HCT116 (cell line): ENCODE measurements at regions not wholly inside any gene's neighbourhood (a gene's known extent, or its start where the extent isn't known, plus 50 kb on each side); places are given as distances from the start of the nearest gene placed in this dataset.

ENCODE experiments used
- ATAC-seq: fragments of 200-7000 bp; cut with Tn5 transposase; 2 replicates; pipeline ENCODE4 v1.9.1; 2020; ENCODE audit warnings: mild to moderate bottlenecking, moderate library complexity
- BruUV-seq: library from RNA; stranded (reverse); fragments of 400-500 nt; replicated peaks from 2 replicates; lab custom pipeline; 2021; lab: Mats Ljungman, UMichigan
- CTCF ChIA-PET: fragments of 300-600 bp; sonication (Branson Sonifier 250); formaldehyde crosslinking; loops from one replicate; lab custom pipeline; 2021; ENCODE audit warnings: antibody characterized with exemption; lab: Charles Lee
- POLR2A ChIA-PET: fragments of 300-600, 350-600 bp; sonication (Branson Sonifier 250); formaldehyde crosslinking; loops from one replicate; lab custom pipeline; 2021; ENCODE audit warnings: antibody characterized with exemption; lab: Charles Lee
- RAD21 ChIA-PET, 2 experiments: fragments of 300-600 bp; sonication (Branson Sonifier 250); formaldehyde crosslinking; loops; one replicate each; lab custom pipeline; 2023; ENCODE audit warnings: low total read pairs in 2 of 2; ENCODE audit not compliant: uncharacterized antibody in 2 of 2, unreplicated experiment in 2 of 2, low non-redundant PET in 1 of 2; lab: Charles Lee
- DNase-seq: peaks from one replicate; pipeline ENCODE4 v3.0.0-alpha.2; 2010; ENCODE audit warnings: low read depth, low spot score
- H2AFZ ChIP-seq: fragments of 200-600 bp; shearing (Covaris generic), sonication (generic); 2 replicates; pipeline ENCODE4 v1.6.1; 2017; ENCODE audit warnings: low read depth, mixed run types, mixed read lengths, antibody characterized with exemption, low read length; ENCODE audit not compliant: poor library complexity, severe bottlenecking
- H3K27ac ChIP-seq: 2 replicates; pipeline ENCODE4 v1.5.1; 2012; ENCODE audit warnings: low read depth, low read length
- H3K27me3 ChIP-seq: fragments of 200-600 bp; sonication (generic); 2 replicates; pipeline ENCODE4 v1.6.1; 2016; ENCODE audit warnings: mixed run types, low read length, mixed read lengths; ENCODE audit not compliant: insufficient read depth
- H3K36me3 ChIP-seq, 2 experiments: fragments of 200-500 bp in 1 of 2; fragments of 200-600 bp in 1 of 2; sonication (Bioruptor generic) in 1 of 2; sonication (generic) in 1 of 2; 2 replicates each; pipeline versions ENCODE4 v1.5.1 to v1.6.1; 2014 to 2016; ENCODE audit warnings: low read length in 2 of 2, inconsistent platforms in 1 of 2, mixed read lengths in 1 of 2, mixed run types in 1 of 2; ENCODE audit not compliant: insufficient read depth in 2 of 2, control insufficient read depth in 1 of 2
- H3K4me1 ChIP-seq, 2 experiments: fragments of 200-600 bp in 1 of 2; sonication (generic) in 1 of 2; 2 replicates each; pipeline versions ENCODE4 v1.5.1 to v1.6.1; 2012 to 2017; ENCODE audit warnings: low read length in 2 of 2, inconsistent platforms in 1 of 2, mild to moderate bottlenecking in 1 of 2, mixed read lengths in 1 of 2, mixed run types in 1 of 2, moderate library complexity in 1 of 2; ENCODE audit not compliant: insufficient read depth in 2 of 2, control insufficient read depth in 1 of 2
- H3K4me2 ChIP-seq: fragments of 200-600 bp; sonication (generic); 2 replicates; pipeline ENCODE4 v1.6.1; 2017; ENCODE audit warnings: mixed run types, low read length, mixed read lengths
- H3K4me3 ChIP-seq, 2 experiments: fragments of 200-600 bp in 1 of 2; sonication (generic) in 1 of 2; replicated peaks in 1 of 2; 2 replicates each; pipeline ENCODE4 v1.5.1; 2011 to 2016; ENCODE audit warnings: low read length in 2 of 2, control low read depth in 1 of 2, low read depth in 1 of 2, mild to moderate bottlenecking in 1 of 2, mixed read lengths in 1 of 2, mixed run types in 1 of 2
- H3K79me2 ChIP-seq: fragments of 200-600 bp; sonication (generic); 2 replicates; pipeline ENCODE4 v1.6.1; 2017; ENCODE audit warnings: mild to moderate bottlenecking, mixed run types, low read length, moderate library complexity, mixed read lengths; ENCODE audit not compliant: insufficient read depth
- H3K9ac ChIP-seq: fragments of 200-600 bp; sonication (generic); 2 replicates; pipeline ENCODE4 v1.6.1; 2016; ENCODE audit warnings: low read length, mixed read lengths
- H3K9me2 ChIP-seq: fragments of 200-600 bp; sonication (generic), shearing (Covaris generic); 2 replicates; pipeline ENCODE4 v1.6.1; 2017; ENCODE audit warnings: mixed run types, mild to moderate bottlenecking, moderate library complexity; ENCODE audit not compliant: insufficient read depth
- H3K9me3 ChIP-seq, 2 experiments: fragments of 200-500 bp in 1 of 2; fragments of 200-600 bp in 1 of 2; sonication (Bioruptor generic) in 1 of 2; sonication (generic) in 1 of 2; 2 replicates each; pipeline ENCODE4 v1.6.1; 2014 to 2017; ENCODE audit warnings: low read length in 2 of 2, mixed read lengths in 2 of 2, inconsistent platforms in 1 of 2, low read depth in 1 of 2, mild to moderate bottlenecking in 1 of 2, mixed run types in 1 of 2, moderate library complexity in 1 of 2; ENCODE audit not compliant: control insufficient read depth in 1 of 2, insufficient read depth in 1 of 2
- H4K20me1 ChIP-seq: fragments of 200-600 bp; sonication (generic), shearing (Covaris generic); 2 replicates; pipeline ENCODE4 v1.6.1; 2017; ENCODE audit warnings: mixed run types, mild to moderate bottlenecking, moderate library complexity; ENCODE audit not compliant: insufficient read depth
- CBX3 ChIP-seq: IDR thresholded peaks from 2 replicates; pipeline ENCODE4 v1.6.1; 2012; ENCODE audit warnings: low read depth
- CTCF ChIP-seq, 3 experiments: fragments of 200-600 bp in 1 of 3; sonication (generic) in 1 of 3; IDR thresholded peaks in 2 of 3; conservative IDR thresholded peaks in 1 of 3; 2 replicates each; pipeline ENCODE4 v1.5.1; 2012 to 2017; ENCODE audit warnings: low read depth in 2 of 3, low read length in 2 of 3, antibody characterized with exemption in 1 of 3, borderline replicate concordance in 1 of 3, control low read depth in 1 of 3, mild to moderate bottlenecking in 1 of 3, mixed read lengths in 1 of 3, mixed run types in 1 of 3, moderate library complexity in 1 of 3; ENCODE audit not compliant: insufficient read depth in 1 of 3
- ELF1 ChIP-seq: IDR thresholded peaks from 2 replicates; pipeline ENCODE4 v1.6.1; 2012; ENCODE audit warnings: low read depth, borderline replicate concordance
- EZH2phosphoT487 ChIP-seq: fragments of 200-600 bp; IDR thresholded peaks from 2 replicates; pipeline ENCODE4 v1.6.1; 2018; ENCODE audit warnings: antibody characterized with exemption, borderline replicate concordance
- FOSL1 ChIP-seq: IDR thresholded peaks from 2 replicates; pipeline ENCODE4 v1.6.1; 2012; ENCODE audit warnings: low read depth
- JUND ChIP-seq: IDR thresholded peaks from 2 replicates; pipeline ENCODE4 v1.6.1; 2012
- MAX ChIP-seq: IDR thresholded peaks from 2 replicates; pipeline ENCODE4 v1.6.1; 2012
- POLR2A ChIP-seq: IDR thresholded peaks from 2 replicates; pipeline ENCODE4 v1.7.0; 2011; ENCODE audit warnings: borderline replicate concordance; ENCODE audit not compliant: insufficient read depth, insufficient read length; ENCODE audit errors: extremely low read depth
- POLR2AphosphoS5 ChIP-seq: IDR thresholded peaks from 2 replicates; pipeline ENCODE4 v1.6.1; 2011; ENCODE audit warnings: mild to moderate bottlenecking, low read depth, low read length, moderate library complexity
- SIN3A ChIP-seq: IDR thresholded peaks from 2 replicates; pipeline ENCODE4 v1.6.1; 2012; ENCODE audit warnings: low read depth
- SP1 ChIP-seq: IDR thresholded peaks from 2 replicates; pipeline ENCODE4 v1.6.1; 2012; ENCODE audit warnings: low read depth
- TCF7L2 ChIP-seq: IDR thresholded peaks from 2 replicates; pipeline ENCODE4 v1.7.0; 2011; ENCODE audit warnings: borderline replicate concordance, inconsistent platforms; ENCODE audit not compliant: insufficient read depth, insufficient read length; ENCODE audit errors: extremely low read depth
- ZBTB33 ChIP-seq: IDR thresholded peaks from 2 replicates; pipeline ENCODE4 v1.6.1; 2011; ENCODE audit warnings: mild to moderate bottlenecking, low read length, moderate library complexity; ENCODE audit not compliant: insufficient replicate concordance; ENCODE audit errors: extremely low read depth
- intact Hi-C: fragments of 100-400 bp; cut with micrococcal nuclease; formaldehyde crosslinking; loops from 2 replicates; pipeline ENCODE4 v1.10.0; 2022

- Histone ChIP-seq H3K4me1 (peaks cover 16 to 74% of the 10 kb centered on the region in 2 experiments), H3K4me2 (peak overlapping the region; percentile 91), H3K79me2 (no peaks in the 10 kb centered on the region), H3K27ac (no peak overlapping the region), H3K4me3 (peak overlapping the region in 1 of 2 experiments; percentile 55; a peak in 1 of 4 replicates), H3K36me3 (no peaks in the 10 kb centered on the region), H4K20me1 (no peaks in the 10 kb centered on the region), H2AFZ (no peak overlapping the region), H3K9ac (peak overlapping the region; percentile 63), H3K27me3 (no peaks in the 10 kb centered on the region), H3K9me3 (no peaks in the 10 kb centered on the region), H3K9me2 (no peaks in the 10 kb centered on the region)
- CTCF ChIA-PET: interaction anchor here (1.5 kb wide), 2 partner anchors 17 to 25 kb away, joined by 3 to 5 read pairs; no protein-coding TSS in a partner anchor
- POLR2A ChIA-PET: no interaction called here
- DNase-seq (no peak), ATAC-seq (no peak)
- RAD21 ChIA-PET: no interaction called here
- TF ChIP-seq JUND: no peak
- no peak for TF ChIP-seq EZH2phosphoT487
- TF ChIP-seq CBX3: no peak
- TF ChIP-seq CTCF (IDR thresholded peaks at IDR 0.05 in 2 of 3, conservative IDR thresholded peaks at IDR 0.05 in 1 of 3; ENCODE audit: borderline replicate concordance in 1 of 3, insufficient read depth in 1 of 3, low read depth in 2 of 3, low read length in 2 of 3): no peak
- TF ChIP-seq TCF7L2: no peak
- no peak for TF ChIP-seq FOSL1
- BruUV-seq: no TSS peak
- intact Hi-C loops: no loop called here
Observed at GRCh38 chr6:37555040-37555781, 55.5 kb upstream of the CCDC167 start.

- ChIA-PET RAD21 (no interaction called here), POLR2A (no interaction called here), CTCF (interaction anchor here (0.7 to 1.5 kb wide), 3 partner anchors 11 to 26 kb away, joined by 3 to 5 read pairs (median 3); no protein-coding TSS in a partner anchor)
- DNase-seq: peak; percentile 28
- Histone ChIP-seq H2AFZ (no peak overlapping the region), H3K9me3 (no peaks in the 10 kb centered on the region), H3K27ac (peak overlapping the region; percentile 17; the same call in 1 of the 2 replicates), H3K79me2 (no peaks in the 10 kb centered on the region), H3K27me3 (no peaks in the 10 kb centered on the region), H3K9ac (peak overlapping the region; percentile 63), H3K36me3 (no peaks in the 10 kb centered on the region), H3K4me1 (peaks cover 16 to 74% of the 10 kb centered on the region in 2 experiments), H4K20me1 (no peaks in the 10 kb centered on the region), H3K4me2 (peak overlapping the region; percentile 91), H3K4me3 (peak overlapping the region; percentile 30 to 55), H3K9me2 (no peaks in the 10 kb centered on the region)
- ATAC-seq: peak; percentile 72
- intact Hi-C loops: no loop called here
- no TSS peak for BruUV-seq
- TF ChIP-seq SIN3A (no peak), POLR2AphosphoS5 (no peak), POLR2A (no peak), FOSL1 (peak; percentile 77), MAX (no peak), SP1 (peak; percentile 58; the same call in 1 of the 2 replicates), JUND (peak; percentile 69; the same call in 1 of the 2 replicates), ELF1 (no peak), ZBTB33 (no peak)
Observed at GRCh38 chr6:37554480-37554819, 54.8 kb upstream of the CCDC167 start.
